GM12878 (cell line): ENCODE measurements at regions not wholly inside any gene's neighbourhood (a gene's known extent, or its start where the extent isn't known, plus 50 kb on each side); places are given as distances from the start of the nearest gene placed in this dataset.

Experiments used
- BHLHE40 ChIP-seq, 2 experiments: fragments of 450-650 bp in 1 of 2; IDR thresholded peaks; 2 replicates each; pipeline ENCODE4 v1.6.1; 2011 to 2017; ENCODE audit warnings: low read depth in 2 of 2, borderline replicate concordance in 1 of 2, improper control_type of control experiment in 1 of 2, low read length in 1 of 2, mild to moderate bottlenecking in 1 of 2
- CHD1 ChIP-seq: IDR thresholded peaks from 2 replicates; pipeline ENCODE4 v1.6.1; 2012; ENCODE audit warnings: low read depth, low read length, improper control_type of control experiment
- ETV6 ChIP-seq, 2 experiments: fragments of 450-650 bp in 1 of 2; IDR thresholded peaks in 1 of 2; conservative IDR thresholded peaks in 1 of 2; 2 replicates each; pipeline ENCODE4 v1.6.1; 2014; ENCODE audit warnings: antibody characterized with exemption in 1 of 2, borderline replicate concordance in 1 of 2, low read depth in 1 of 2, mild to moderate bottlenecking in 1 of 2, moderate library complexity in 1 of 2
- FOS ChIP-seq: IDR thresholded peaks from 3 replicates; pipeline ENCODE4 v1.6.1; 2011; ENCODE audit warnings: borderline replicate concordance; ENCODE audit not compliant: insufficient read length; ENCODE audit errors: extremely low read depth
- FOXM1 ChIP-seq: IDR thresholded peaks from 2 replicates; pipeline ENCODE4 v1.6.1; 2012; ENCODE audit warnings: low read depth, mild to moderate bottlenecking, inconsistent platforms, low read length, moderate library complexity
- HDAC6 ChIP-seq: fragments of 200-600 bp; sonication (generic); IDR thresholded peaks from one replicate; pipeline ENCODE4 v1.8.0; 2017; ENCODE audit warnings: antibody characterized with exemption; ENCODE audit not compliant: unreplicated experiment
- IRF4 ChIP-seq: IDR thresholded peaks from 2 replicates; pipeline ENCODE4 v1.6.1; 2011; ENCODE audit warnings: low read depth, low read length
- KAT2A ChIP-seq: conservative IDR thresholded peaks from 2 replicates; pipeline ENCODE4 v1.6.1; 2011; ENCODE audit warnings: low read depth, low read length; ENCODE audit not compliant: control insufficient read depth
- MTA2 ChIP-seq: fragments of 450-650 bp; IDR thresholded peaks from 2 replicates; pipeline ENCODE4 v1.6.1; 2016; ENCODE audit warnings: low read depth, mild to moderate bottlenecking, moderate library complexity
- NFYB ChIP-seq: IDR thresholded peaks from 2 replicates; pipeline ENCODE4 v1.6.1; 2011; ENCODE audit warnings: low read depth, mild to moderate bottlenecking, low read length, improper control_type of control experiment, moderate library complexity; ENCODE audit not compliant: insufficient read depth
- POLR2AphosphoS5 ChIP-seq: IDR thresholded peaks from 2 replicates; pipeline ENCODE4 v1.6.1; 2011; ENCODE audit warnings: mild to moderate bottlenecking, low read length, inconsistent platforms
- RAD51 ChIP-seq: fragments of 450-650 bp; IDR thresholded peaks from 2 replicates; pipeline ENCODE4 v1.6.1; 2016; ENCODE audit warnings: moderate library complexity, mild to moderate bottlenecking, inconsistent platforms
- RBBP5 ChIP-seq: fragments of 200-600 bp; sonication (generic); conservative IDR thresholded peaks from 2 replicates; pipeline ENCODE4 v1.6.1; 2016
- SMC3 ChIP-seq: IDR thresholded peaks from 2 replicates; pipeline ENCODE4 v1.6.1; 2011; ENCODE audit warnings: low read length, improper control_type of control experiment, borderline replicate concordance
- ZNF217 ChIP-seq: fragments of 450-650 bp; IDR thresholded peaks from 2 replicates; pipeline ENCODE4 v1.6.1; 2017; ENCODE audit warnings: antibody characterized with exemption, mild to moderate bottlenecking
- ZSCAN29 ChIP-seq: fragments of 450-650 bp; IDR thresholded peaks from 2 replicates; pipeline ENCODE4 v1.6.1; 2017; ENCODE audit warnings: mild to moderate bottlenecking, moderate library complexity
- TF ChIP-seq, protein P1 (sequence below): fragments of 450-650 bp; IDR thresholded peaks from 2 replicates; pipeline ENCODE4 v1.6.1; 2017; ENCODE audit warnings: mild to moderate bottlenecking, moderate library complexity
- TF ChIP-seq, protein P2 (sequence below): IDR thresholded peaks from 2 replicates; pipeline ENCODE4 v1.6.1; 2012; ENCODE audit warnings: mild to moderate bottlenecking, low read depth, low read length
- TF ChIP-seq, protein P3 (sequence below): fragments of 450-650 bp; IDR thresholded peaks from 2 replicates; pipeline ENCODE4 v1.6.1; 2017; ENCODE audit warnings: borderline replicate concordance

DNA sequence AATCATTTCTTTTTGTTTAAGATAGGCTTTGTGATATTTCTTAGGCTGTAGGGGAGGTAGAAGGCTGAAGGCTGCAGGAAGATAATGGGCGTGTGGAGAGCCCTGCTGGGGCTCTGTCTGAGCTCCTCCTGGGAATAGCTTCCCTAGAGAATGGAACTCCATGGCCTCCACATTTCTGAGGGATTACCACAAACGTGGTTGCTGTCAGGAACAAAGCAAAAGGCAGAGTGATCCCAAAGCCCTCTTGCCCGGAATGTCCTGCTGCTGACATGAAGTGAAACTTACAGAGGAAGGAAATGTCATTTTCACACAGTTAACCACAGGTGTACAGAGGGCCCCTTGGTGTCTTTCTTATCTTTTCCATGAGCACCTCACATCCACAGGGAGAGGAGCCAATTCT is 89.3 kb downstream of the DDIT4L start (continued):
- TF ChIP-seq, protein P1, sequence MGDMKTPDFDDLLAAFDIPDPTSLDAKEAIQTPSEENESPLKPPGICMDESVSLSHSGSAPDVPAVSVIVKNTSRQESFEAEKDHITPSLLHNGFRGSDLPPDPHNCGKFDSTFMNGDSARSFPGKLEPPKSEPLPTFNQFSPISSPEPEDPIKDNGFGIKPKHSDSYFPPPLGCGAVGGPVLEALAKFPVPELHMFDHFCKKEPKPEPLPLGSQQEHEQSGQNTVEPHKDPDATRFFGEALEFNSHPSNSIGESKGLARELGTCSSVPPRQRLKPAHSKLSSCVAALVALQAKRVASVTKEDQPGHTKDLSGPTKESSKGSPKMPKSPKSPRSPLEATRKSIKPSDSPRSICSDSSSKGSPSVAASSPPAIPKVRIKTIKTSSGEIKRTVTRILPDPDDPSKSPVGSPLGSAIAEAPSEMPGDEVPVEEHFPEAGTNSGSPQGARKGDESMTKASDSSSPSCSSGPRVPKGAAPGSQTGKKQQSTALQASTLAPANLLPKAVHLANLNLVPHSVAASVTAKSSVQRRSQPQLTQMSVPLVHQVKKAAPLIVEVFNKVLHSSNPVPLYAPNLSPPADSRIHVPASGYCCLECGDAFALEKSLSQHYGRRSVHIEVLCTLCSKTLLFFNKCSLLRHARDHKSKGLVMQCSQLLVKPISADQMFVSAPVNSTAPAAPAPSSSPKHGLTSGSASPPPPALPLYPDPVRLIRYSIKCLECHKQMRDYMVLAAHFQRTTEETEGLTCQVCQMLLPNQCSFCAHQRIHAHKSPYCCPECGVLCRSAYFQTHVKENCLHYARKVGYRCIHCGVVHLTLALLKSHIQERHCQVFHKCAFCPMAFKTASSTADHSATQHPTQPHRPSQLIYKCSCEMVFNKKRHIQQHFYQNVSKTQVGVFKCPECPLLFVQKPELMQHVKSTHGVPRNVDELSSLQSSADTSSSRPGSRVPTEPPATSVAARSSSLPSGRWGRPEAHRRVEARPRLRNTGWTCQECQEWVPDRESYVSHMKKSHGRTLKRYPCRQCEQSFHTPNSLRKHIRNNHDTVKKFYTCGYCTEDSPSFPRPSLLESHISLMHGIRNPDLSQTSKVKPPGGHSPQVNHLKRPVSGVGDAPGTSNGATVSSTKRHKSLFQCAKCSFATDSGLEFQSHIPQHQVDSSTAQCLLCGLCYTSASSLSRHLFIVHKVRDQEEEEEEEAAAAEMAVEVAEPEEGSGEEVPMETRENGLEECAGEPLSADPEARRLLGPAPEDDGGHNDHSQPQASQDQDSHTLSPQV: no peak
- no peak; a peak in 1 of 4 replicates for TF ChIP-seq BHLHE40 (IDR thresholded peaks at IDR 0.05; ENCODE audit: borderline replicate concordance in 1 of 2, low read depth in 2 of 2, low read length in 1 of 2)
- no peak for TF ChIP-seq RAD51
- no peak for TF ChIP-seq SMC3
- TF ChIP-seq FOXM1: no peak
- TF ChIP-seq ZSCAN29: no peak
- TF ChIP-seq NFYB: no peak
- no peak for TF ChIP-seq KAT2A
- TF ChIP-seq FOS: no peak
- no peak for TF ChIP-seq RBBP5
- no peak for TF ChIP-seq HDAC6
- TF ChIP-seq POLR2AphosphoS5: no peak
- TF ChIP-seq, protein P2, sequence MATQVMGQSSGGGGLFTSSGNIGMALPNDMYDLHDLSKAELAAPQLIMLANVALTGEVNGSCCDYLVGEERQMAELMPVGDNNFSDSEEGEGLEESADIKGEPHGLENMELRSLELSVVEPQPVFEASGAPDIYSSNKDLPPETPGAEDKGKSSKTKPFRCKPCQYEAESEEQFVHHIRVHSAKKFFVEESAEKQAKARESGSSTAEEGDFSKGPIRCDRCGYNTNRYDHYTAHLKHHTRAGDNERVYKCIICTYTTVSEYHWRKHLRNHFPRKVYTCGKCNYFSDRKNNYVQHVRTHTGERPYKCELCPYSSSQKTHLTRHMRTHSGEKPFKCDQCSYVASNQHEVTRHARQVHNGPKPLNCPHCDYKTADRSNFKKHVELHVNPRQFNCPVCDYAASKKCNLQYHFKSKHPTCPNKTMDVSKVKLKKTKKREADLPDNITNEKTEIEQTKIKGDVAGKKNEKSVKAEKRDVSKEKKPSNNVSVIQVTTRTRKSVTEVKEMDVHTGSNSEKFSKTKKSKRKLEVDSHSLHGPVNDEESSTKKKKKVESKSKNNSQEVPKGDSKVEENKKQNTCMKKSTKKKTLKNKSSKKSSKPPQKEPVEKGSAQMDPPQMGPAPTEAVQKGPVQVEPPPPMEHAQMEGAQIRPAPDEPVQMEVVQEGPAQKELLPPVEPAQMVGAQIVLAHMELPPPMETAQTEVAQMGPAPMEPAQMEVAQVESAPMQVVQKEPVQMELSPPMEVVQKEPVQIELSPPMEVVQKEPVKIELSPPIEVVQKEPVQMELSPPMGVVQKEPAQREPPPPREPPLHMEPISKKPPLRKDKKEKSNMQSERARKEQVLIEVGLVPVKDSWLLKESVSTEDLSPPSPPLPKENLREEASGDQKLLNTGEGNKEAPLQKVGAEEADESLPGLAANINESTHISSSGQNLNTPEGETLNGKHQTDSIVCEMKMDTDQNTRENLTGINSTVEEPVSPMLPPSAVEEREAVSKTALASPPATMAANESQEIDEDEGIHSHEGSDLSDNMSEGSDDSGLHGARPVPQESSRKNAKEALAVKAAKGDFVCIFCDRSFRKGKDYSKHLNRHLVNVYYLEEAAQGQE: no peak
- peak; percentile 60; the same call in 1 of the 2 replicates for TF ChIP-seq MTA2
- TF ChIP-seq ETV6 (conservative IDR thresholded peaks at IDR 0.05 in 1 of 2, IDR thresholded peaks at IDR 0.05 in 1 of 2; ENCODE audit: borderline replicate concordance in 1 of 2, low read depth in 1 of 2): peak in 1 of 2 experiments; percentile 96; a peak in 2 of 4 replicates
- TF ChIP-seq CHD1: no peak
- TF ChIP-seq IRF4: no peak
- TF ChIP-seq ZNF217: peak; percentile 44; the same call in 1 of the 2 replicates
- TF ChIP-seq, protein P3, sequence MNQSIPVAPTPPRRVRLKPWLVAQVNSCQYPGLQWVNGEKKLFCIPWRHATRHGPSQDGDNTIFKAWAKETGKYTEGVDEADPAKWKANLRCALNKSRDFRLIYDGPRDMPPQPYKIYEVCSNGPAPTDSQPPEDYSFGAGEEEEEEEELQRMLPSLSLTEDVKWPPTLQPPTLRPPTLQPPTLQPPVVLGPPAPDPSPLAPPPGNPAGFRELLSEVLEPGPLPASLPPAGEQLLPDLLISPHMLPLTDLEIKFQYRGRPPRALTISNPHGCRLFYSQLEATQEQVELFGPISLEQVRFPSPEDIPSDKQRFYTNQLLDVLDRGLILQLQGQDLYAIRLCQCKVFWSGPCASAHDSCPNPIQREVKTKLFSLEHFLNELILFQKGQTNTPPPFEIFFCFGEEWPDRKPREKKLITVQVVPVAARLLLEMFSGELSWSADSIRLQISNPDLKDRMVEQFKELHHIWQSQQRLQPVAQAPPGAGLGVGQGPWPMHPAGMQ: no peak
